ENCODE measurements at regions not wholly inside any gene's neighbourhood (a gene's known extent, or its start where the extent isn't known, plus 50 kb on each side); places are given as distances from the start of the nearest gene placed in this dataset.

GRCh38 chr5:91977579-91977978 is 594.5 kb upstream of the ARRDC3 start:
- TF ChIP-seq, protein P1, sequence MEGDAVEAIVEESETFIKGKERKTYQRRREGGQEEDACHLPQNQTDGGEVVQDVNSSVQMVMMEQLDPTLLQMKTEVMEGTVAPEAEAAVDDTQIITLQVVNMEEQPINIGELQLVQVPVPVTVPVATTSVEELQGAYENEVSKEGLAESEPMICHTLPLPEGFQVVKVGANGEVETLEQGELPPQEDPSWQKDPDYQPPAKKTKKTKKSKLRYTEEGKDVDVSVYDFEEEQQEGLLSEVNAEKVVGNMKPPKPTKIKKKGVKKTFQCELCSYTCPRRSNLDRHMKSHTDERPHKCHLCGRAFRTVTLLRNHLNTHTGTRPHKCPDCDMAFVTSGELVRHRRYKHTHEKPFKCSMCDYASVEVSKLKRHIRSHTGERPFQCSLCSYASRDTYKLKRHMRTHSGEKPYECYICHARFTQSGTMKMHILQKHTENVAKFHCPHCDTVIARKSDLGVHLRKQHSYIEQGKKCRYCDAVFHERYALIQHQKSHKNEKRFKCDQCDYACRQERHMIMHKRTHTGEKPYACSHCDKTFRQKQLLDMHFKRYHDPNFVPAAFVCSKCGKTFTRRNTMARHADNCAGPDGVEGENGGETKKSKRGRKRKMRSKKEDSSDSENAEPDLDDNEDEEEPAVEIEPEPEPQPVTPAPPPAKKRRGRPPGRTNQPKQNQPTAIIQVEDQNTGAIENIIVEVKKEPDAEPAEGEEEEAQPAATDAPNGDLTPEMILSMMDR (conservative IDR thresholded peaks at IDR 0.05 in 1 of 2, IDR thresholded peaks at IDR 0.05 in 1 of 2; ENCODE audit: low read depth in 1 of 2, low read length in 2 of 2) = no peak
- TF ChIP-seq EZH2 (IDR thresholded peaks at IDR 0.05; ENCODE audit: low read length, missing control alignments) = no peak

Measured in fibroblast of lung (primary cell).